ENCODE measurements at regions not wholly inside any gene's neighbourhood (a gene's known extent, or its start where the extent isn't known, plus 50 kb on each side); places are given as distances from the start of the nearest gene placed in this dataset.

DNA sequence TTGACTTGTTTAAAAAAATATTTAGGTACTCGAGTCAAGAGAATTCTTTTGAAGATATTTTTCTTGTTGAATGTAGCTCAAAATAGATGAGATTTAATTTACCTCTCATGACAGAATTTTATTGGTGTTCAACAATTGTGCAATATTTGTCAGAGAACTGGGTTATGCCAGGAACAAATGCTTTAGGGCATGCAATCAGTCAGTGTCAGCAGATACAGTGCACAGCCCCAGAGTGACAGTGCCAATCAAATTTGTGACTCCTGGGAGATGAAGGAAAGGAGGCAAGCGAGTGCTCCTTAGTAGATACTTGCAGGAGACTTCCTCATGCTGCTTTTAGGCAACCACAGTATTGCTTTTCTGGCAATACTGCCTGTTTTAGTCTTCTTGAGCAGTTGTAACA lies 81.2 kb upstream of the DSEL start:
- no peak overlapping the region for H3K9ac ChIP-seq (ENCODE audit: insufficient read depth, low read length)
- H2AFZ ChIP-seq (ENCODE audit: low read length): no peak overlapping the region
- DNase-seq (ENCODE audit: low read depth in 2 of 2): no peak
- H3K27ac ChIP-seq (ENCODE audit: insufficient read depth, low read length): no peak overlapping the region
- no peak overlapping the region for H3K4me2 ChIP-seq (ENCODE audit: extremely low read depth, insufficient read depth, low read length)
- TF ChIP-seq EZH2 (IDR thresholded peaks at IDR 0.05; ENCODE audit: low read length, missing control alignments): no peak
- TF ChIP-seq, protein P1, sequence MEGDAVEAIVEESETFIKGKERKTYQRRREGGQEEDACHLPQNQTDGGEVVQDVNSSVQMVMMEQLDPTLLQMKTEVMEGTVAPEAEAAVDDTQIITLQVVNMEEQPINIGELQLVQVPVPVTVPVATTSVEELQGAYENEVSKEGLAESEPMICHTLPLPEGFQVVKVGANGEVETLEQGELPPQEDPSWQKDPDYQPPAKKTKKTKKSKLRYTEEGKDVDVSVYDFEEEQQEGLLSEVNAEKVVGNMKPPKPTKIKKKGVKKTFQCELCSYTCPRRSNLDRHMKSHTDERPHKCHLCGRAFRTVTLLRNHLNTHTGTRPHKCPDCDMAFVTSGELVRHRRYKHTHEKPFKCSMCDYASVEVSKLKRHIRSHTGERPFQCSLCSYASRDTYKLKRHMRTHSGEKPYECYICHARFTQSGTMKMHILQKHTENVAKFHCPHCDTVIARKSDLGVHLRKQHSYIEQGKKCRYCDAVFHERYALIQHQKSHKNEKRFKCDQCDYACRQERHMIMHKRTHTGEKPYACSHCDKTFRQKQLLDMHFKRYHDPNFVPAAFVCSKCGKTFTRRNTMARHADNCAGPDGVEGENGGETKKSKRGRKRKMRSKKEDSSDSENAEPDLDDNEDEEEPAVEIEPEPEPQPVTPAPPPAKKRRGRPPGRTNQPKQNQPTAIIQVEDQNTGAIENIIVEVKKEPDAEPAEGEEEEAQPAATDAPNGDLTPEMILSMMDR (conservative IDR thresholded peaks at IDR 0.05 in 1 of 2, IDR thresholded peaks at IDR 0.05 in 1 of 2; ENCODE audit: low read depth in 1 of 2, low read length in 2 of 2): no peak
- H3K4me1 ChIP-seq (ENCODE audit: control insufficient read depth, extremely low read depth, insufficient read depth, low read length): peaks cover 16% of the 10 kb centered on the region
- H4K20me1 ChIP-seq (ENCODE audit: control insufficient read depth, extremely low read depth, insufficient read depth, low read length): no peaks in the 10 kb centered on the region
- no peaks in the 10 kb centered on the region for H3K36me3 ChIP-seq (ENCODE audit: control insufficient read depth, insufficient read depth, low read length)
- H3K79me2 ChIP-seq (ENCODE audit: control insufficient read depth, insufficient read depth, low read length): no peaks in the 10 kb centered on the region
- H3K4me3 ChIP-seq (replicated peaks in 1 of 4; ENCODE audit: control extremely low read depth in 1 of 4, insufficient read depth in 1 of 4, low read depth in 3 of 4, low read length in 4 of 4): no peak overlapping the region
- no peaks in the 10 kb centered on the region for H3K9me3 ChIP-seq (ENCODE audit: control insufficient read depth, insufficient read depth, low read depth, low read length)
- H3K27me3 ChIP-seq (ENCODE audit: control insufficient read depth, insufficient read depth, low read length): no peaks in the 10 kb centered on the region

DNA sequence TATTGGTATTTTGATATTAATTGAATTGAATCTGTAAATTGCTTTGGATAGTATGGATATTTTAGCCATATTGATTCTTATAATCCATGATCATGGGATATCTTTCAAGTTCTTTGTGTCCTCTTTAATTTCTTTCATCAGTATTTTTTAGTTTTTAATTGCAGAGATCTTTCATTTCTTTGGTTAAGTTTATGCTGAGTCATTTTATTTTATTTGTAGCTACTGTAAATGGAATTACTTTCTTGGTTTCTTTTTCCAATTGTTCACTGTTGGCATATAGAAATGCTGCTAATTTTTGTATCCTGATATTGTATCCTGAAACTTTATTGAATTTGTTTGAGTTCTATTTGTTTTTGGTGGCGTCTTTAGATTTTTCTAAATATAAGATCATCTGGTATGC lies 79.5 kb upstream of the DSEL start:
- DNase-seq (ENCODE audit: low read depth in 2 of 2): no peak
- H3K79me2 ChIP-seq (ENCODE audit: control insufficient read depth, insufficient read depth, low read length): no peaks in the 10 kb centered on the region
- no peak overlapping the region for H3K27ac ChIP-seq (ENCODE audit: insufficient read depth, low read length)
- H3K9ac ChIP-seq (ENCODE audit: insufficient read depth, low read length): no peak overlapping the region
- no peaks in the 10 kb centered on the region for H4K20me1 ChIP-seq (ENCODE audit: control insufficient read depth, extremely low read depth, insufficient read depth, low read length)
- peaks cover 14% of the 10 kb centered on the region for H3K4me1 ChIP-seq (ENCODE audit: control insufficient read depth, extremely low read depth, insufficient read depth, low read length)
- H2AFZ ChIP-seq (ENCODE audit: low read length): no peak overlapping the region
- H3K4me2 ChIP-seq (ENCODE audit: extremely low read depth, insufficient read depth, low read length): no peak overlapping the region
- no peak for TF ChIP-seq EZH2 (IDR thresholded peaks at IDR 0.05; ENCODE audit: low read length, missing control alignments)
- no peaks in the 10 kb centered on the region for H3K9me3 ChIP-seq (ENCODE audit: control insufficient read depth, insufficient read depth, low read depth, low read length)
- no peaks in the 10 kb centered on the region for H3K36me3 ChIP-seq (ENCODE audit: control insufficient read depth, insufficient read depth, low read length)
- no peaks in the 10 kb centered on the region for H3K27me3 ChIP-seq (ENCODE audit: control insufficient read depth, insufficient read depth, low read length)
- no peak overlapping the region for H3K4me3 ChIP-seq (replicated peaks in 1 of 4; ENCODE audit: control extremely low read depth in 1 of 4, insufficient read depth in 1 of 4, low read depth in 3 of 4, low read length in 4 of 4)

DNA sequence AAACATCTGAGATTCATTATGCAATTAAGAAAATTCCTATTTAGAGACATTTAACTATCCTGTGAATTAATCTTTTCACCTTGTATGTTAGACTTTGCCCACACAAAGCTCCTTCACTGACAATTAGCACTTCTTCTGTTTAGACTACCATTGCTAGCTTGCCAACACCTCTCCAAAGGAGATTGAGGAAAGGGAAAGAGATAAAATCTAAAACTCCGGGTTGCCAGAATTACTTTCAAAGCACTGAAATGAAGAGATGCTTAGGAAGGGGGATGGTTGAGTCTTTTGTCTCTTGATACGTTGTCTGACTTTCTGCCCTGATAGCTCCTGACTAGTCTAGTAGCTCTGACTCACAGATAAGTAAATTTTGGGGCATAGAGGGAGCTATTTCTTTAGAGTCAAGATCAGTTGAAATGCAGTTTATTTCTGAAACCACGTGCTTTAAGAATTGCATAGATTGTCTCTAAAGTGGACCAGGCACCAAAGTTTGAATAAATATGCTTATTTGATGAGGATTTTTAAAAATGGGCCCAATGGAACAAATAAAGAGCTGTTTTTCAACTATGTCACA lies 74.1 kb upstream of the DSEL start:
- TF ChIP-seq, protein P1 (conservative IDR thresholded peaks at IDR 0.05 in 1 of 2, IDR thresholded peaks at IDR 0.05 in 1 of 2; ENCODE audit: low read depth in 1 of 2, low read length in 2 of 2): peak; percentile 12 to 29
- TF ChIP-seq EZH2 (IDR thresholded peaks at IDR 0.05; ENCODE audit: low read length, missing control alignments): no peak
- Histone ChIP-seq H3K36me3 (ENCODE audit: control insufficient read depth, insufficient read depth, low read length) (no peaks in the 10 kb centered on the region), H3K9me3 (ENCODE audit: control insufficient read depth, insufficient read depth, low read depth, low read length) (no peaks in the 10 kb centered on the region), H3K9ac (ENCODE audit: insufficient read depth, low read length) (no peak overlapping the region), H2AFZ (ENCODE audit: low read length) (peak overlapping the region; percentile 32), H3K27ac (ENCODE audit: insufficient read depth, low read length) (no peak overlapping the region), H3K4me3 (replicated peaks in 1 of 4; ENCODE audit: control extremely low read depth in 1 of 4, insufficient read depth in 1 of 4, low read depth in 3 of 4, low read length in 4 of 4) (no peak overlapping the region), H4K20me1 (ENCODE audit: control insufficient read depth, extremely low read depth, insufficient read depth, low read length) (no peaks in the 10 kb centered on the region), H3K79me2 (ENCODE audit: control insufficient read depth, insufficient read depth, low read length) (no peaks in the 10 kb centered on the region), H3K4me1 (ENCODE audit: control insufficient read depth, extremely low read depth, insufficient read depth, low read length) (no peaks in the 10 kb centered on the region), H3K27me3 (ENCODE audit: control insufficient read depth, insufficient read depth, low read length) (no peaks in the 10 kb centered on the region), H3K4me2 (ENCODE audit: extremely low read depth, insufficient read depth, low read length) (no peak overlapping the region)
- DNase-seq (ENCODE audit: low read depth in 2 of 2): peak; percentile 50 to 53
